MCF 10A (cell line): ENCODE measurements at regions not wholly inside any gene's neighbourhood (a gene's known extent, or its start where the extent isn't known, plus 50 kb on each side); places are given as distances from the start of the nearest gene placed in this dataset.

Experiments used
- BruUV-seq: library from RNA; stranded (reverse); fragments of 400-500 nt; replicated peaks from 2 replicates; lab custom pipeline; 2021; lab: Mats Ljungman, UMichigan
- CTCF ChIA-PET: fragments of 300-600 bp; sonication (Branson Sonifier 250); formaldehyde crosslinking; extraction: SDS; loops from one replicate; lab custom pipeline; 2021; ENCODE audit warnings: antibody characterized with exemption, inconsistent platforms; lab: Yijun Ruan, JAX
- POLR2A ChIA-PET: fragments of 300-600, 350-650 bp; sonication (Branson Sonifier 250); formaldehyde crosslinking; extraction: SDS; loops from one replicate; lab custom pipeline; 2020; ENCODE audit warnings: antibody characterized with exemption, inconsistent platforms; lab: Yijun Ruan, JAX
- DNase-seq: peaks from one replicate; pipeline ENCODE4 v3.0.0-alpha.2; 2018; ENCODE audit not compliant: unreplicated experiment
- H3K27ac Mint-ChIP-seq: one replicate; pipeline ENCODE4 v1.8.0; 2022; ENCODE audit warnings: mild to moderate bottlenecking, low read depth, mixed read lengths; ENCODE audit not compliant: unreplicated experiment
- H3K27me3 Mint-ChIP-seq: one replicate; pipeline ENCODE4 v1.8.0; 2022; ENCODE audit warnings: mixed read lengths; ENCODE audit not compliant: insufficient read depth, unreplicated experiment
- H3K36me3 Mint-ChIP-seq: one replicate; pipeline ENCODE4 v1.8.0; 2022; ENCODE audit warnings: mild to moderate bottlenecking, moderate library complexity, mixed read lengths; ENCODE audit not compliant: insufficient read depth, unreplicated experiment
- H3K4me1 Mint-ChIP-seq: one replicate; pipeline ENCODE4 v1.8.0; 2022; ENCODE audit warnings: mixed read lengths; ENCODE audit not compliant: insufficient read depth, unreplicated experiment
- H3K4me3 Mint-ChIP-seq: one replicate; pipeline ENCODE4 v1.8.0; 2022; ENCODE audit warnings: mild to moderate bottlenecking, moderate library complexity, mixed read lengths; ENCODE audit not compliant: unreplicated experiment
- H3K9me3 Mint-ChIP-seq: one replicate; pipeline ENCODE4 v1.8.0; 2022; ENCODE audit warnings: mixed read lengths; ENCODE audit not compliant: unreplicated experiment
- CTCF ChIP-seq: fragments of 200-600 bp; IDR thresholded peaks from one replicate; pipeline ENCODE4 v1.8.0; 2022; ENCODE audit warnings: antibody characterized with exemption, mild to moderate bottlenecking; ENCODE audit not compliant: unreplicated experiment
- intact Hi-C: fragments of 100-400 bp; cut with micrococcal nuclease; formaldehyde crosslinking; loops from 2 replicates; pipeline ENCODE4 v1.14.1; 2022

GRCh38 chr7:26470691-26471090 is 179.0 kb downstream of the SNX10 start:
- Mint-ChIP-seq H3K4me1 (no peaks in the 10 kb centered on the region), H3K27me3 (no peaks in the 10 kb centered on the region), H3K36me3 (no peaks in the 10 kb centered on the region), H3K4me3 (no peak overlapping the region), H3K27ac (no peak overlapping the region), H3K9me3 (no peaks in the 10 kb centered on the region)
- POLR2A ChIA-PET, result interaction anchor here (0.6 to 1.4 kb wide), 3 partner anchors 8 to 17 kb away, joined by 3 read pairs; no protein-coding TSS in a partner anchor
- CTCF ChIA-PET, result interaction anchor here (1.1 kb wide), 1 partner anchor 33 kb away, joined by 3 read pairs; no protein-coding TSS in a partner anchor
- no peak for DNase-seq
- no TSS peak for BruUV-seq
- TF ChIP-seq CTCF, result no peak
- intact Hi-C loops, result no loop called here

GRCh38 chr7:26471306-26472075 is 179.8 kb downstream of the SNX10 start:
- H3K9me3 Mint-ChIP-seq, result no peaks in the 10 kb centered on the region
- CTCF ChIA-PET, result no interaction called here
- H3K4me3 Mint-ChIP-seq, result no peak overlapping the region
- no peak overlapping the region for H3K27ac Mint-ChIP-seq
- BruUV-seq, result no TSS peak
- POLR2A ChIA-PET, result interaction anchor here (1.1 to 1.4 kb wide), 2 partner anchors 9 to 20 kb away, joined by 3 to 4 read pairs; no protein-coding TSS in a partner anchor
- no peaks in the 10 kb centered on the region for H3K4me1 Mint-ChIP-seq
- intact Hi-C loops, result no loop called here
- no peaks in the 10 kb centered on the region for H3K36me3 Mint-ChIP-seq
- no peak for DNase-seq
- H3K27me3 Mint-ChIP-seq, result no peaks in the 10 kb centered on the region
- TF ChIP-seq CTCF, result no peak

GRCh38 chr7:26472971-26473370 is 181.3 kb downstream of the SNX10 start:
- Mint-ChIP-seq H3K4me1 (no peaks in the 10 kb centered on the region), H3K27ac (no peak overlapping the region), H3K9me3 (no peaks in the 10 kb centered on the region), H3K27me3 (no peaks in the 10 kb centered on the region), H3K4me3 (no peak overlapping the region), H3K36me3 (no peaks in the 10 kb centered on the region)
- POLR2A ChIA-PET, result interaction anchor here (1.1 kb wide), 1 partner anchor 18 kb away, joined by 4 read pairs; no protein-coding TSS in a partner anchor
- DNase-seq, result no peak
- no TSS peak for BruUV-seq
- CTCF ChIA-PET, result no interaction called here
- intact Hi-C loops, result no loop called here
- TF ChIP-seq CTCF, result no peak

GRCh38 chr7:26476271-26476670 is 184.6 kb downstream of the SNX10 start:
- Mint-ChIP-seq H3K4me3 (no peak overlapping the region), H3K27me3 (no peaks in the 10 kb centered on the region), H3K4me1 (no peaks in the 10 kb centered on the region), H3K27ac (no peak overlapping the region), H3K36me3 (no peaks in the 10 kb centered on the region), H3K9me3 (no peaks in the 10 kb centered on the region)
- intact Hi-C loops, result no loop called here
- ChIA-PET CTCF (interaction anchor here (0.6 kb wide), 1 partner anchor 14 kb away, joined by 4 read pairs; no protein-coding TSS in a partner anchor), POLR2A (no interaction called here)
- no peak for TF ChIP-seq CTCF
- DNase-seq, result no peak
- no TSS peak for BruUV-seq
